OCI-LY7 (cell line): ENCODE measurements at regions not wholly inside any gene's neighbourhood (a gene's known extent, or its start where the extent isn't known, plus 50 kb on each side); places are given as distances from the start of the nearest gene placed in this dataset.

Experiments used
- BruUV-seq: library from RNA; stranded (reverse); fragments of 400-500 nt; replicated peaks from 2 replicates; lab custom pipeline; 2021; lab: Mats Ljungman, UMichigan
- CTCF ChIA-PET: fragments of 300-600 bp; sonication (Branson Sonifier 250); formaldehyde crosslinking; loops from one replicate; lab custom pipeline; 2022; ENCODE audit warnings: antibody characterized with exemption; ENCODE audit not compliant: unreplicated experiment; lab: Charles Lee
- POLR2A ChIA-PET: fragments of 300-600 bp; sonication (Branson Sonifier 250); formaldehyde crosslinking; loops from one replicate; lab custom pipeline; 2022; ENCODE audit warnings: antibody characterized with exemption; lab: Charles Lee
- DNase-seq: peaks from one replicate; pipeline ENCODE4 v3.0.0-alpha.2; 2015; ENCODE audit warnings: low spot score
- H2AFZ ChIP-seq: fragments of 200-600 bp; sonication (generic), shearing (Covaris generic); 2 replicates; pipeline ENCODE4 v1.6.1; 2014; ENCODE audit warnings: mild to moderate bottlenecking, antibody characterized with exemption, low read length, moderate library complexity
- H3K27ac ChIP-seq: fragments of 200-600 bp; sonication (generic); 2 replicates; pipeline ENCODE4 v1.5.1; 2014; ENCODE audit warnings: mixed run types, low read depth, mild to moderate bottlenecking, moderate library complexity, low read length, inconsistent platforms; ENCODE audit not compliant: poor library complexity, severe bottlenecking
- H3K36me3 ChIP-seq: fragments of 200-600 bp; sonication (generic); 2 replicates; pipeline ENCODE4 v1.6.1; 2014; ENCODE audit warnings: mild to moderate bottlenecking, antibody characterized with exemption, low read length, moderate library complexity, mixed read lengths; ENCODE audit not compliant: insufficient read depth
- H3K4me1 ChIP-seq: fragments of 200-600 bp; sonication (generic); 2 replicates; pipeline ENCODE4 v1.5.1; 2014; ENCODE audit warnings: mild to moderate bottlenecking, low read length; ENCODE audit not compliant: insufficient read depth, poor library complexity, severe bottlenecking
- H3K4me2 ChIP-seq: fragments of 200-600 bp; sonication (generic); 2 replicates; pipeline ENCODE4 v1.6.1; 2014; ENCODE audit warnings: mild to moderate bottlenecking, low read length
- H3K4me3 ChIP-seq: fragments of 200-600 bp; sonication (generic); 2 replicates; pipeline ENCODE4 v1.5.1; 2014; ENCODE audit warnings: mild to moderate bottlenecking, low read depth, low read length; ENCODE audit not compliant: poor library complexity, severe bottlenecking
- H3K79me2 ChIP-seq: fragments of 200-600 bp; sonication (generic); 2 replicates; pipeline ENCODE4 v1.6.1; 2016; ENCODE audit warnings: low read depth, mild to moderate bottlenecking, low read length, moderate library complexity, mixed read lengths; ENCODE audit not compliant: insufficient read depth
- H3K9me2 ChIP-seq: fragments of 200-600 bp; sonication (generic); 2 replicates; pipeline ENCODE4 v1.6.1; 2016; ENCODE audit warnings: mild to moderate bottlenecking, low read length, mixed read lengths; ENCODE audit not compliant: insufficient read depth
- H3K9me3 ChIP-seq: fragments of 200-600 bp; sonication (generic); 2 replicates; pipeline ENCODE4 v1.6.1; 2014; ENCODE audit warnings: mild to moderate bottlenecking, mixed run types, low read length, mixed read lengths
- H4K20me1 ChIP-seq: fragments of 200-600 bp; sonication (generic); 2 replicates; pipeline ENCODE4 v1.6.1; 2014; ENCODE audit warnings: mild to moderate bottlenecking, antibody characterized with exemption, low read length, moderate library complexity, mixed read lengths; ENCODE audit not compliant: insufficient read depth
- EZH2phosphoT487 ChIP-seq: fragments of 200-600 bp; sonication (generic); IDR thresholded peaks from 2 replicates; pipeline ENCODE4 v1.6.1; 2018; ENCODE audit warnings: low read depth, borderline replicate concordance, mild to moderate bottlenecking, mixed run types, antibody characterized with exemption, low read length, moderate library complexity, mixed read lengths
- intact Hi-C: fragments of 100-400 bp; cut with micrococcal nuclease; formaldehyde crosslinking; loops from one replicate; pipeline ENCODE4 v1.10.0; 2022; ENCODE audit not compliant: unreplicated experiment
- TF ChIP-seq, protein P1 (sequence below): fragments of 200-600 bp; sonication (generic); conservative IDR thresholded peaks from 2 replicates; pipeline ENCODE4 v1.5.1; 2014; ENCODE audit warnings: mild to moderate bottlenecking, antibody characterized with exemption, low read length, moderate library complexity, mixed read lengths

DNA sequence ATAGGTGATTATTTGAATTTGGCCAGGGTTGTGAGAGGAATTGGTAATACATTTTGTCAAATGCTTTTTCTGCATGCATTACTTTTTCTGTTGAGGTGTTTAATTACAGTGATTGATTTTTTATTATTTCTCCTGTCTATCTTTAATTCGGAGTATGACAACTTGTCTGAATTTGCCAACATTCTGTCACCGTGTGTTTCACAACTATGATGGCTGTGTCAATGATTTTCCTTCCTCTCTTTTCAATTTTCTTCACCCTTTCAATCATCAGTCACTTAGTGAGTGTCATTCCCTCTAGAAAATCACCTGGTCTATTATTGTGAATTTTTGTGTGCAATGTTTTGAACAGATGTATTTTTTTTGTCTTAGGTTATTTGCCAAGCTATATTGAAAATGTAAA lies 1221.4 kb upstream of the CDH18 start:
- Histone ChIP-seq H3K9me3 (no peaks in the 10 kb centered on the region), H3K9me2 (no peaks in the 10 kb centered on the region), H3K4me2 (no peak overlapping the region), H3K4me1 (no peaks in the 10 kb centered on the region), H3K36me3 (no peaks in the 10 kb centered on the region), H3K27ac (no peak overlapping the region), H3K4me3 (no peak overlapping the region), H3K79me2 (no peaks in the 10 kb centered on the region), H4K20me1 (no peaks in the 10 kb centered on the region), H2AFZ (no peak overlapping the region)
- BruUV-seq = no TSS peak
- intact Hi-C loops = no loop called here
- no peak for TF ChIP-seq EZH2phosphoT487
- TF ChIP-seq, protein P1, sequence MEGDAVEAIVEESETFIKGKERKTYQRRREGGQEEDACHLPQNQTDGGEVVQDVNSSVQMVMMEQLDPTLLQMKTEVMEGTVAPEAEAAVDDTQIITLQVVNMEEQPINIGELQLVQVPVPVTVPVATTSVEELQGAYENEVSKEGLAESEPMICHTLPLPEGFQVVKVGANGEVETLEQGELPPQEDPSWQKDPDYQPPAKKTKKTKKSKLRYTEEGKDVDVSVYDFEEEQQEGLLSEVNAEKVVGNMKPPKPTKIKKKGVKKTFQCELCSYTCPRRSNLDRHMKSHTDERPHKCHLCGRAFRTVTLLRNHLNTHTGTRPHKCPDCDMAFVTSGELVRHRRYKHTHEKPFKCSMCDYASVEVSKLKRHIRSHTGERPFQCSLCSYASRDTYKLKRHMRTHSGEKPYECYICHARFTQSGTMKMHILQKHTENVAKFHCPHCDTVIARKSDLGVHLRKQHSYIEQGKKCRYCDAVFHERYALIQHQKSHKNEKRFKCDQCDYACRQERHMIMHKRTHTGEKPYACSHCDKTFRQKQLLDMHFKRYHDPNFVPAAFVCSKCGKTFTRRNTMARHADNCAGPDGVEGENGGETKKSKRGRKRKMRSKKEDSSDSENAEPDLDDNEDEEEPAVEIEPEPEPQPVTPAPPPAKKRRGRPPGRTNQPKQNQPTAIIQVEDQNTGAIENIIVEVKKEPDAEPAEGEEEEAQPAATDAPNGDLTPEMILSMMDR = no peak
- CTCF ChIA-PET = no interaction called here
- DNase-seq = no peak
- POLR2A ChIA-PET = no interaction called here

- CTCF ChIA-PET = no interaction called here
- intact Hi-C loops = no loop called here
Measured at GRCh38 chr5:21199087-21199486, 1211.1 kb upstream of the CDH18 start.

GRCh38 chr5:21195145-21195544 lies 1207.1 kb upstream of the CDH18 start:
- Histone ChIP-seq H3K79me2 (no peaks in the 10 kb centered on the region), H4K20me1 (no peaks in the 10 kb centered on the region), H2AFZ (no peak overlapping the region), H3K36me3 (no peaks in the 10 kb centered on the region), H3K9me3 (no peaks in the 10 kb centered on the region), H3K9me2 (no peaks in the 10 kb centered on the region), H3K4me1 (no peaks in the 10 kb centered on the region), H3K27ac (no peak overlapping the region), H3K4me2 (no peak overlapping the region), H3K4me3 (no peak overlapping the region)
- intact Hi-C loops = no loop called here
- ChIA-PET POLR2A (no interaction called here), CTCF (no interaction called here)
- TF ChIP-seq, protein P1 = no peak
- TF ChIP-seq EZH2phosphoT487 = no peak
- BruUV-seq = no TSS peak
- DNase-seq = no peak

More at GRCh38 chr5:21199087-21199486, 1211.1 kb upstream of the CDH18 start:
- Histone ChIP-seq H3K4me2 (no peak overlapping the region), H3K36me3 (no peaks in the 10 kb centered on the region), H3K27ac (no peak overlapping the region), H4K20me1 (no peaks in the 10 kb centered on the region), H3K4me3 (no peak overlapping the region), H3K4me1 (no peaks in the 10 kb centered on the region), H3K9me3 (no peaks in the 10 kb centered on the region), H3K9me2 (no peaks in the 10 kb centered on the region), H3K79me2 (no peaks in the 10 kb centered on the region), H2AFZ (no peak overlapping the region)
- no TSS peak for BruUV-seq
- no peak for DNase-seq
- POLR2A ChIA-PET = no interaction called here
- no peak for TF ChIP-seq EZH2phosphoT487
- TF ChIP-seq, protein P1 = no peak
